ENCODE measurements at regions not wholly inside any gene's neighbourhood (a gene's known extent, or its start where the extent isn't known, plus 50 kb on each side); places are given as distances from the start of the nearest gene placed in this dataset.

- DNase-seq: no peak
Measured at GRCh38 chr2:133802409-133803039, 234.3 kb upstream of the NCKAP5 start.

GRCh38 chr2:133806564-133806963 is 238.3 kb upstream of the NCKAP5 start:
- Mint-ChIP-seq H3K27ac (no peak overlapping the region), H3K36me3 (ENCODE audit: low read depth) (peaks cover 27% of the 10 kb centered on the region; the same call in 1 of the 2 replicates), H3K4me1 (ENCODE audit: low read depth) (peaks cover 33% of the 10 kb centered on the region), H3K4me3 (no peak overlapping the region), H3K9me3 (peaks cover 14% of the 10 kb centered on the region), H3K27me3 (ENCODE audit: insufficient read depth) (peaks cover 3% of the 10 kb centered on the region)
- no peak for TF ChIP-seq CTCF (IDR thresholded peaks at IDR 0.05)
- no peak for DNase-seq

More at GRCh38 chr2:133802409-133803039, 234.3 kb upstream of the NCKAP5 start:
- Mint-ChIP-seq H3K4me3 (no peak overlapping the region), H3K27me3 (ENCODE audit: insufficient read depth) (peaks cover 3% of the 10 kb centered on the region; the same call in 1 of the 2 replicates), H3K36me3 (ENCODE audit: low read depth) (peaks cover 11% of the 10 kb centered on the region), H3K4me1 (ENCODE audit: low read depth) (peaks cover 20% of the 10 kb centered on the region), H3K9me3 (peaks cover 4% of the 10 kb centered on the region), H3K27ac (no peak overlapping the region)
- TF ChIP-seq CTCF (IDR thresholded peaks at IDR 0.05): no peak

DNA sequence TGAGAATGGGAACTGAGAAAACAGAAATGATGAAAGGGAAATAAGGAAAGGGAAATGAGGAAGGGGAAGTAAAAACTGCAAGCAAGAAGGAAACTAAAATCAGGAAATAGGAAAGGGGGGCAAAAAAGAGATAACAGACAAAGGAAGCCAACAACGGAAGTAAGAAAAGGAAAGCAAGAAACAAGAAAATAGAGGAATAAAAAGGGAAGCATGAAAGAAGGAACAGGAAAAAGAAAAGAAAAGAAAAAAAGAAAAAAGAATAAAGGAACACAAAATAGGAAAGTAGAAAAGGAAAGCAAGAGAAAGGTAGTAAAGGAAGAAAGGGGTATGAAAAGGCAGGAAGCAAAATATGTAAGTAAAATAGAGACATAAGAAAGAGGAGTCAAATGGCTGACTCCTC is 241.2 kb upstream of the NCKAP5 start:
- no peak for DNase-seq
- Mint-ChIP-seq H3K36me3 (ENCODE audit: low read depth) (peaks cover 30% of the 10 kb centered on the region; the same call in 1 of the 2 replicates), H3K27me3 (ENCODE audit: insufficient read depth) (peaks cover 3% of the 10 kb centered on the region), H3K4me1 (ENCODE audit: low read depth) (peaks cover 61% of the 10 kb centered on the region), H3K27ac (no peak overlapping the region), H3K9me3 (peaks cover 14% of the 10 kb centered on the region), H3K4me3 (no peak overlapping the region)
- TF ChIP-seq CTCF (IDR thresholded peaks at IDR 0.05): no peak

- peaks cover 30% of the 10 kb centered on the region; the same call in 1 of the 2 replicates for H3K36me3 Mint-ChIP-seq (ENCODE audit: low read depth)
- peaks cover 14% of the 10 kb centered on the region for H3K9me3 Mint-ChIP-seq
- no peak overlapping the region for H3K4me3 Mint-ChIP-seq
- DNase-seq: no peak
- peaks cover 3% of the 10 kb centered on the region for H3K27me3 Mint-ChIP-seq (ENCODE audit: insufficient read depth)
- no peak for TF ChIP-seq CTCF (IDR thresholded peaks at IDR 0.05)
- H3K4me1 Mint-ChIP-seq (ENCODE audit: low read depth): peaks cover 64% of the 10 kb centered on the region
- no peak overlapping the region for H3K27ac Mint-ChIP-seq
Measured at GRCh38 chr2:133810559-133810958, 242.3 kb upstream of the NCKAP5 start.

DNA sequence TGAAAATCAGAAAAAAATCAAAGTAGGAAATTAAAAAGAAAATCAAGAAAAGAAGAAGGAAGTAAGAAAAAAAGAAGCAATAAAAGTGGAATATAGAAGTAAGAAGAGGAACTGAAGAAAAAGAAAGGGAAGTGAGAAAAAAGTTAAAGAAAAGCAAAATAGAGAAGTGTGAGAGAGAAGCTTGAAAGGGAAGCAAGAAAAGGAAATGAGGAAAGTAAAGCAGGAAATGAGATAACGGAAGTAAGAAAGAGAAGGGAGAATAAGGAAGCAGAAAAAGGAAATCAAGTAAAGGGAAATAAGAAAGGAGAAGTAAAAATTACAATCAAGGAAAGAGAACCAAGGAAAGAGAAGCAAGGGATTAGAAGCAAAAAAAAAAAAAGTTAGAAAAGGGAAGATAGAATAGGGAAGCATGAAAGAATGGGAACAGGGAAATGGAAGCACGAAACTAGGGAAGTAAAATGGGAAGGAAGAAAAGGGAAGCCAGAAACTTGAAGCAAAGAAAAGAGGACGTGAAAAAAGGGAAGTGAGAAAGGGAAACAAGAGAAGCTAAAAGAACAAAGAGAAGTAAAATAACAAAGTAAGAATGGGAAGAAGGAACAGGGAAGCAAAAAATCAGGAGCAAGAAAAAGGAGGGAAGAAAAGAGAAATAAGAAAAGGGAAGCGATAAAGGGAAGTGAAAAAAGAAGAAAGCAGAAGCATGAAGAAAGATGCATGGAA is 243.3 kb upstream of the NCKAP5 start:
- H3K4me3 Mint-ChIP-seq: no peak overlapping the region
- peaks cover 72% of the 10 kb centered on the region for H3K4me1 Mint-ChIP-seq (ENCODE audit: low read depth)
- TF ChIP-seq CTCF (IDR thresholded peaks at IDR 0.05): no peak
- H3K36me3 Mint-ChIP-seq (ENCODE audit: low read depth): peaks cover 30% of the 10 kb centered on the region; the same call in 1 of the 2 replicates
- H3K27ac Mint-ChIP-seq: no peak overlapping the region; the same call in 1 of the 2 replicates
- H3K27me3 Mint-ChIP-seq (ENCODE audit: insufficient read depth): peaks cover 3% of the 10 kb centered on the region
- no peak for DNase-seq
- peaks cover 14% of the 10 kb centered on the region for H3K9me3 Mint-ChIP-seq
